ENCODE measurements at regions not wholly inside any gene's neighbourhood (a gene's known extent, or its start where the extent isn't known, plus 50 kb on each side); places are given as distances from the start of the nearest gene placed in this dataset.

DNA sequence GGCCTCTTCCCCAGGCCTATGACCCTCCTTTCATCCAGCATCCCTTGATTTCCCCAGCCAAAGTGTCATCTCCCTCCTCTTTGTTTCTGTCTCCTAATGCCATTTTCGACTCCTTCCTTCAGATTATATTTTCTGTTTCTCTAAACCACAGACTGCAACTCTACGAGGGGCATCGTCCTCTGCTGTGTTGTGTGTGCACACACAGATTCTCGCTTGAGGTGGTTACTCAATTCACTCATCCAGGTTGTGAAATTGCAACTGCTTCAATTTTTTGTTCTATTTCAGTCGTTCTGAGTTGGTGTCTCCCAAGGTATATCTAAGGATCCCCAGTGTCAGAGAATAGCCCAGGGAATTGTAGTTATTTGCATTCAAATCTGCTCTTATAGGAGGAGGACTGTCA lies 113.5 kb upstream of the NDUFV2 start:
- TF ChIP-seq, protein P1, sequence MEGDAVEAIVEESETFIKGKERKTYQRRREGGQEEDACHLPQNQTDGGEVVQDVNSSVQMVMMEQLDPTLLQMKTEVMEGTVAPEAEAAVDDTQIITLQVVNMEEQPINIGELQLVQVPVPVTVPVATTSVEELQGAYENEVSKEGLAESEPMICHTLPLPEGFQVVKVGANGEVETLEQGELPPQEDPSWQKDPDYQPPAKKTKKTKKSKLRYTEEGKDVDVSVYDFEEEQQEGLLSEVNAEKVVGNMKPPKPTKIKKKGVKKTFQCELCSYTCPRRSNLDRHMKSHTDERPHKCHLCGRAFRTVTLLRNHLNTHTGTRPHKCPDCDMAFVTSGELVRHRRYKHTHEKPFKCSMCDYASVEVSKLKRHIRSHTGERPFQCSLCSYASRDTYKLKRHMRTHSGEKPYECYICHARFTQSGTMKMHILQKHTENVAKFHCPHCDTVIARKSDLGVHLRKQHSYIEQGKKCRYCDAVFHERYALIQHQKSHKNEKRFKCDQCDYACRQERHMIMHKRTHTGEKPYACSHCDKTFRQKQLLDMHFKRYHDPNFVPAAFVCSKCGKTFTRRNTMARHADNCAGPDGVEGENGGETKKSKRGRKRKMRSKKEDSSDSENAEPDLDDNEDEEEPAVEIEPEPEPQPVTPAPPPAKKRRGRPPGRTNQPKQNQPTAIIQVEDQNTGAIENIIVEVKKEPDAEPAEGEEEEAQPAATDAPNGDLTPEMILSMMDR (IDR thresholded peaks at IDR 0.05; ENCODE audit: low read depth, low read length, missing input control), result no peak
- TF ChIP-seq RXRA (IDR thresholded peaks at IDR 0.05) (peak; percentile 73 to 80), HNF4A (conservative IDR thresholded peaks at IDR 0.05) (peak; percentile 30 to 55), RAD21 (IDR thresholded peaks at IDR 0.05) (peak; percentile 10 to 61), EGR1 (IDR thresholded peaks at IDR 0.05; ENCODE audit: low read depth in 2 of 2) (no peak), JUND (IDR thresholded peaks at IDR 0.05) (no peak), FOXA1 (IDR thresholded peaks at IDR 0.05) (no peak), TAF1 (conservative IDR thresholded peaks at IDR 0.05) (no peak)
- TF ChIP-seq, protein P2, sequence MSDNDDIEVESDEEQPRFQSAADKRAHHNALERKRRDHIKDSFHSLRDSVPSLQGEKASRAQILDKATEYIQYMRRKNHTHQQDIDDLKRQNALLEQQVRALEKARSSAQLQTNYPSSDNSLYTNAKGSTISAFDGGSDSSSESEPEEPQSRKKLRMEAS (IDR thresholded peaks at IDR 0.05), result peak; percentile 43
